GM21723 (cell line): ENCODE measurements at regions not wholly inside any gene's neighbourhood (a gene's known extent, or its start where the extent isn't known, plus 50 kb on each side); places are given as distances from the start of the nearest gene placed in this dataset.

ENCODE experiments used
- ATAC-seq: cut with Tn5 transposase; IDR thresholded peaks from one replicate; pipeline ENCODE4 v1.9.1; 2021; ENCODE audit warnings: mild to moderate bottlenecking, moderate library complexity; ENCODE audit not compliant: unreplicated experiment

DNA sequence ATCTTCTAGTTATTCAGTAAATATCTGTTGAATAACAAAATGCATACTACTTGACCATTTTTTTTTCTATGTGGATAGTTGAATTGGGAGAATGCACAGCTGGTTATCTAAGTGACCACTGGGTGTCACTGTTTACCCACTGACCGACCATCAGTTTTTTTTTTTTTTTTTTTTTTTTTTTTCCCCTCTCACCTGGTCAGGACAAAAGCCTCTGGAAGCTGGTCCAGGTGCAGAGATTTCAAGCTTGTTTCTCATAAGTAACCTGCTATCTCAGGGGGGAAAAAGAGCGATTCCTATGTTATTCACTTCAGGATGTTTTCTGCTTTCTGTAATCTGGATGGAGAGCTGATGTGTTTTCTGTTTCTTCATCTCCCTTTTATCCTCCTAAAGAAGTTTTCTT, 256.0 kb downstream of the DCDC2C start:
- no peak for ATAC-seq

DNA sequence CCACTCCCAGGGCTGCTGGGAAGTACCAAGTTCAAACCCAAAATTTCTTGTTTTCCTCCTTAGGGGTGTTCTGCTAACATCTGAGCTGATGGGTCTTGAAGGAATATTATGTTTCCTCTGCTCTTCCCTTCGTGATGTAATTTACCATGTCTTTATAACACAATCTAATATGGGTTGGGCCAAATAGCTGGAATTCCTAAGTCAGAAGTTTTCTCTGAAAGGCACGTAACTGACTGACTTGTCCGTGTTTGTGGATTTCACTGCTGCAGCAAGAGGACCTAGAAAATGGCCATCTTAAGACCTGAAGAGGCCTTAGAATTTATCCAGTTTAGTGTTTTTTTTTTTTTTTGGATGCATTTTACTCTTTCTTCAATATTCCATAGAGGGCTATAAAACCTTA, 256.7 kb downstream of the DCDC2C start:
- ATAC-seq = no peak

- ATAC-seq = no peak
These were observed 259.3 kb downstream of the DCDC2C start for GRCh38 chr2:3962719-3963118.

- ATAC-seq = no peak
These were observed 261.8 kb downstream of the DCDC2C start for GRCh38 chr2:3965211-3965610.

GRCh38 chr2:3965953-3966352, 262.6 kb downstream of the DCDC2C start:
- no peak for ATAC-seq

GRCh38 chr2:3966470-3966869, 263.1 kb downstream of the DCDC2C start:
- ATAC-seq = no peak

DNA sequence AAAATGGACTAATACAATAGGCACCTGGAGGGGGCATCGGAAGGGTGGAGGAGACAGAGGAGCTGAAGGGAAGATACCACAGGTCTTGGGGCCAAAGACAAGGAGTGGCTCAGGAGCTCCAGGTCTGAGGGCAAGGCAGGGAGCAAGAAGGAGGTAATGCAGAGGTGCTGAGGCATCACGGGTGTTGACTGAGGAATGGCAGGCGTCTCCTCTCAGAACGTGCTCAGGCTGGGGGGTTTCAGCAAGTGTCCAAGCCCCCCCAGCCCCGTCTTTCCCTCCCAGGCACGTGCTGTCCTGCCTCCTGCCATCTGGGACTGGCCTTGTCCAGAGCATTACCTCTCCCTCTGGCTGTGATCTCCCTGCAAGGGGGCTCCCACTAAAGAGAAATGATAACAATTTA, 265.4 kb downstream of the DCDC2C start:
- ATAC-seq = no peak

DNA sequence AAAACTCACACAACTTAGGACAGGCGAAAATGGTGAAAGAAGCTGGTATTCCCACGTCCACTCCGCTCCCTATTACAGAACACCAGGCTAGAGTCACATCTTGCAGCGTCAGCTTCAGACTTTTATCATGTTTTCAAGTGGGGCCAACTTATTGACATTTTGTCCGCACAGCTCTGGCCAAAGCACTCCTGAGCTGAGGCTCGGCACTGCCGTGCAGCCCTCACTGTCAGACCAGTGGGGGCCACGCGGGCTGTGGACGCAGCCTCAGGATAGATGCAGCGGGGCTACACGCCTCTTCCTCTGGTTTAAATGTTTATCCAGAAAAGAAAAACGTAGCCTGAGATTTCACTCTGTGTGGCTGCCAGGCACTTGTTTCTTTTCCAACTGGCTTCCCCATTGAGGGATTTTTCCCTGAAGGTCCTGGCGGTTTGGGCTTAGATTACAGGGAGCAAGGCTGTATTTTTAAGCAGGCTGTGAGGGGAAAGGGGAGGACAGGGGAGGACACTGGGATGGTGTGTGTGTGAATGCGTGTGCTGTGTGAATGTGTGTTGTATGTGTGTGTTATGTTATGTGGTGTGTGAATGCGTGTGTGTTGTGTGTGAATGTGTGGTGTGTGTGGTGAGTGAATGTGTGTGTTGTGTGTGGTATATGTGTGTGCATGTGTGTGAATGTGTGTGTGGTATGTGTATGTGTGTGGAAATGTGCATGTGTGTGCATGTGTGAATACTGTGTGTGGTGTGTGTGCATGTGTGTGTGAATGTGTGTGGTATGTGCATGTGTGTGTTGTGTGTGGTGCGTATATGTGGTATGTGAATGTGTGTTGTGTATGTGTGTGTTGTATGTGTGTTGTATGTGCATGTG, 267.6 kb downstream of the DCDC2C start:
- ATAC-seq = no peak

- ATAC-seq = no peak
These were observed 268.3 kb downstream of the DCDC2C start for GRCh38 chr2:3971652-3972192.

- no peak for ATAC-seq
These were observed 269.0 kb downstream of the DCDC2C start for GRCh38 chr2:3972377-3972776.

GRCh38 chr2:3974765-3975164, 271.4 kb downstream of the DCDC2C start:
- no peak for ATAC-seq

DNA sequence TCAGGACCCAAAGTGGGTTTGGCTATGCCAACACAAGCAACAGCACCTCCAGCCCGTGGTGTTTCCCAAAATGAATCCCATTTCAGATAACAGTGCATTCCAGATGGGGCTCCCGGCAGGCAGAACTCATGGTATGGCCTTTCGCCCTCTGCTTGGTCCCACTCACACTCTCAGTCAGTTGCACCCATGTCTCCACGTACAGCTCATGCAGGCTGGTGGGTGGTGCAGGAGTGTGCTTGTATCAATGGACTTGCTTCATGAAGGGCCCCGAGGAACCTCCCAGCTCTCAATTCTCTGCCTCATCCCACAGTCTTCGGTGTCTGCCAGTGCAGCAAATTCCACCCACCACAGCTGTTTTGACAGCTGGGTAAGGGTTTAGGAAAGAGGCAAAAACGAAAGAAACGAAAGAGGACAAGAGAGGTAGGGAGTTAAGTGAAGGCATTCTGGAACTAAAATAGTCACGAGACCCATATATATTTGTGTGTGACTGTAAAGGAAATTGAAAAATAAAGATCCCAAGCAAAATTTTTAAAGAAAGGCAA, 278.1 kb downstream of the DCDC2C start:
- no peak for ATAC-seq

GRCh38 chr2:3982160-3982559, 278.8 kb downstream of the DCDC2C start:
- ATAC-seq = no peak

DNA sequence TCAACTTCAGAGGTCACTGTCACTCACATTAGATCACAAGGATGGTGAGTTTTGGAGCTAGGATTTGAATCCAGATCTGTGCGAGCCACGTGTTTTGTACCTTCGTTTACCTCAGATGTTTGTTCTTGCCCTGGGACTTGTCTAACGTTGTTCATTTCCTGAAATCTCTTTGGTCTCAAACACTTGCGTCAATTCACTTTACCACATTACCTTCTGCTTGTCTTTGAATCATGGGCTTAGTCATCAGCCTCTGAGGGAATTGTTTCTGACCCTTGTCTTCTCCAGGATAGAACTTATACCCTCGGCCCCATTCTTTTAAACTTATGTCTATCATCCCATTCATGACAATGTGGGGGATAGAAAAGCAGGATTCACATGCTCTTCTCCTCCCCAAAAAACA, 282.7 kb downstream of the DCDC2C start:
- no peak for ATAC-seq

GRCh38 chr2:3986530-3987258, 283.3 kb downstream of the DCDC2C start:
- ATAC-seq = no peak

GRCh38 chr2:4002841-4003403, 299.5 kb downstream of the DCDC2C start:
- no peak for ATAC-seq

DNA sequence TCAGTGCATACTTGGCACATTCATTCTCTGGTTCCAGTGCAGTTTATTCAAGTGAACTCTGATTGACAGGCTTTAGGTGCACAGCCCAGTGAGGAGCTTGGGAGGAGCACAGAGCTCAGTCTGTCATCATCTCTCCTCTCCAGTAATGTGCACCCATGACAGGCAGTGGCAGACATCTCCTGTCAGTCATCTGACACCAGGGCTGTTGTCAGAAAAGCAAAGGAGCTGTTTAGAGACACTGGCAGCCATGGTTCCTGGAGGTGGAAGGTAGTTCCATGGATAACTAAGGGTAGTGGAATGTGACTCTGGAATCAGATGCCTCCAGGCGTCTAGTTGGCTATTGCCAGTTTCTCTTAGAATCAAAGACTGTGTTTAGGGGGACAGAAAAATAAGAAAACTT, 308.8 kb downstream of the DCDC2C start:
- ATAC-seq = no peak

GRCh38 chr2:4018535-4018934, 315.2 kb downstream of the DCDC2C start:
- ATAC-seq = no peak

DNA sequence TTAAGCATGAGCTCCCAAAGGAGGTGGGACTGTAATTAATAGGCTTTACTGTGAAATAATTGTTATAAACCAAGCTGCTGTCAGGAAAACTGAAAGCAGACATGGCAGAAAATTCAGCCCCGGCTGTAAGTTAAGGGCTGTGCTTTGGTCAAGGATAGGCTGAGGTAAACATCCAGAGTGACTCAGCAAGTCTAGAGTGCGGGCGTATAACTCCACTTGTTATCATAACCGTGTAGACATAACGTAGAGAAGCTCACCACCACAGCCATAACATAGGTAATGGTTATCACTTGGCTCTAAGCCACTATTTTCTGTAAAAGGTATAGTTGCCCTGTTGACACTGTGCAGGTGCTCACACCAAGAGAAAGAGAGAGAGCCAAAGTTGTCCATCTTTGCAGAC, 316.8 kb downstream of the DCDC2C start:
- no peak for ATAC-seq

- ATAC-seq = no peak
These were observed 317.3 kb downstream of the DCDC2C start for GRCh38 chr2:4020649-4021048.

- no peak for ATAC-seq
These were observed 321.2 kb downstream of the DCDC2C start for GRCh38 chr2:4024605-4025004.
